ENCODE measurements at regions not wholly inside any gene's neighbourhood (a gene's known extent, or its start where the extent isn't known, plus 50 kb on each side); places are given as distances from the start of the nearest gene placed in this dataset.
"Not testable (repeated sequence)": the region's sequence is repeated elsewhere in the genome, so short reads cannot be mapped to it uniquely, and the experiment has no call there.

GRCh38 chr1:188170935-188171334 is 1342.2 kb downstream of the PLA2G4A start:
- Histone ChIP-seq H3K27ac (ENCODE audit: low read depth in 1 of 2, low read length in 2 of 2) (no peak overlapping the region), H3K27me3 (ENCODE audit: control insufficient read depth in 1 of 2, insufficient read depth in 2 of 2, low read length in 2 of 2) (no peaks in the 10 kb centered on the region), H3K9me3 (ENCODE audit: control insufficient read depth in 1 of 2, insufficient read depth in 1 of 2, low read length in 2 of 2) (no peaks in the 10 kb centered on the region), H3K36me3 (ENCODE audit: insufficient read depth, low read length) (no peaks in the 10 kb centered on the region), H3K4me1 (ENCODE audit: insufficient read depth, low read length) (no peaks in the 10 kb centered on the region), H3K4me3 (ENCODE audit: low read length) (no peak overlapping the region)
- Mint-ChIP-seq H3K4me3 (no peak overlapping the region), H3K36me3 (ENCODE audit: low read depth) (no peaks in the 10 kb centered on the region), H3K27me3 (no peaks in the 10 kb centered on the region), H3K9me3 (peaks cover 2% of the 10 kb centered on the region), H3K27ac (no peak overlapping the region), H3K4me1 (ENCODE audit: low read depth) (no peaks in the 10 kb centered on the region)
- ChIA-PET POLR2A (no interaction called here), CTCF (no interaction called here)
- DNase-seq (no peak), ATAC-seq (ENCODE audit: poor library complexity) (no peak)
- TF ChIP-seq CTCF (IDR thresholded peaks at IDR 0.05): no peak
- intact Hi-C loops (cut with DNase I, micrococcal nuclease): no loop called here

GRCh38 chr1:188182063-188182462 is 1353.3 kb downstream of the PLA2G4A start:
- DNase-seq; H3K27me3 ChIP-seq (ENCODE audit: control insufficient read depth in 1 of 2, insufficient read depth in 2 of 2, low read length in 2 of 2); H3K27me3 Mint-ChIP-seq; H3K36me3 ChIP-seq (ENCODE audit: insufficient read depth, low read length); POLR2A ChIA-PET; H3K36me3 Mint-ChIP-seq (ENCODE audit: low read depth); H3K9me3 ChIP-seq (ENCODE audit: control insufficient read depth in 1 of 2, insufficient read depth in 1 of 2, low read length in 2 of 2); H3K9me3 Mint-ChIP-seq; H3K4me1 Mint-ChIP-seq (ENCODE audit: low read depth); H3K4me1 ChIP-seq (ENCODE audit: insufficient read depth, low read length); ATAC-seq (ENCODE audit: poor library complexity); intact Hi-C loops (cut with DNase I, micrococcal nuclease); H3K4me3 Mint-ChIP-seq; H3K4me3 ChIP-seq (ENCODE audit: low read length); H3K27ac ChIP-seq (ENCODE audit: low read depth in 1 of 2, low read length in 2 of 2); H3K27ac Mint-ChIP-seq; CTCF ChIA-PET: not testable (repeated sequence)

- peaks cover 0 to 2% of the 10 kb centered on the region in 2 experiments for H3K9me3 ChIP-seq (ENCODE audit: control insufficient read depth in 1 of 2, insufficient read depth in 1 of 2, low read length in 2 of 2)
- H3K4me3 Mint-ChIP-seq: no peak overlapping the region
These were observed 1359.6 kb downstream of the PLA2G4A start for GRCh38 chr1:188188317-188188716.

More at GRCh38 chr1:188188317-188188716, 1359.6 kb downstream of the PLA2G4A start:
- Mint-ChIP-seq H3K36me3 (ENCODE audit: low read depth) (no peaks in the 10 kb centered on the region), H3K9me3 (peaks cover 13% of the 10 kb centered on the region), H3K27me3 (no peaks in the 10 kb centered on the region), H3K4me1 (ENCODE audit: low read depth) (no peaks in the 10 kb centered on the region), H3K27ac (no peak overlapping the region)
- intact Hi-C loops (cut with DNase I, micrococcal nuclease): no loop called here
- ATAC-seq (ENCODE audit: poor library complexity): no peak
- Histone ChIP-seq H3K36me3 (ENCODE audit: insufficient read depth, low read length) (no peaks in the 10 kb centered on the region), H3K27ac (ENCODE audit: low read depth in 1 of 2, low read length in 2 of 2) (no peak overlapping the region), H3K4me1 (ENCODE audit: insufficient read depth, low read length) (no peaks in the 10 kb centered on the region), H3K27me3 (ENCODE audit: control insufficient read depth in 1 of 2, insufficient read depth in 2 of 2, low read length in 2 of 2) (no peaks in the 10 kb centered on the region), H3K4me3 (ENCODE audit: low read length) (no peak overlapping the region)
- ChIA-PET CTCF (no interaction called here), POLR2A (no interaction called here)
- DNase-seq: no peak
- TF ChIP-seq CTCF (IDR thresholded peaks at IDR 0.05): no peak
